Fibroblast of gingiva (primary cell): ENCODE measurements at regions not wholly inside any gene's neighbourhood (a gene's known extent, or its start where the extent isn't known, plus 50 kb on each side); places are given as distances from the start of the nearest gene placed in this dataset.

ENCODE experiments used
- DNase-seq: peaks from one replicate; pipeline ENCODE4 v3.0.0-alpha.2; 2011; ENCODE audit warnings: low read depth

- no peak for DNase-seq
Observed at GRCh38 chr13:26989957-26990713, 181.5 kb downstream of the USP12 start.

- DNase-seq = no peak
Observed at GRCh38 chr13:26989261-26989956, 182.2 kb downstream of the USP12 start.

GRCh38 chr13:26988059-26988769, 183.4 kb downstream of the USP12 start:
- no peak for DNase-seq

GRCh38 chr13:26987486-26988013, 184.1 kb downstream of the USP12 start:
- no peak for DNase-seq

GRCh38 chr13:26985285-26985878, 186.2 kb downstream of the USP12 start:
- peak; percentile 66 for DNase-seq

- DNase-seq = no peak
Observed at GRCh38 chr13:26984337-26984736, 187.3 kb downstream of the USP12 start.

- DNase-seq = no peak
Observed at GRCh38 chr13:26983543-26984320, 187.9 kb downstream of the USP12 start.

- DNase-seq = no peak
Observed at GRCh38 chr13:26980099-26981031, 191.2 kb downstream of the USP12 start.

- no peak for DNase-seq
Observed at GRCh38 chr13:26979334-26979733, 192.3 kb downstream of the USP12 start.

GRCh38 chr13:26978081-26978860, 193.3 kb downstream of the USP12 start:
- no peak for DNase-seq

- no peak for DNase-seq
Observed at GRCh38 chr13:26977541-26977940, 194.1 kb downstream of the USP12 start.

GRCh38 chr13:26976313-26976712, 195.3 kb downstream of the USP12 start:
- no peak for DNase-seq

GRCh38 chr13:26973946-26974345, 197.7 kb downstream of the USP12 start:
- DNase-seq = no peak

GRCh38 chr13:26973295-26973694, 198.3 kb downstream of the USP12 start:
- no peak for DNase-seq

- DNase-seq = peak; percentile 6
Observed at GRCh38 chr13:26971990-26972887, 199.4 kb downstream of the USP12 start.

- no peak for DNase-seq
Observed at GRCh38 chr13:26968431-26969341, 202.9 kb downstream of the USP12 start.
